Ovary (tissue), 3 donors: ENCODE measurements at regions not wholly inside any gene's neighbourhood (a gene's known extent, or its start where the extent isn't known, plus 50 kb on each side); places are given as distances from the start of the nearest gene placed in this dataset.

Experiments used
- CTCF ChIP-seq, 3 donors: fragments of 450-650 bp in 2 of 3; fragments of 200-600 bp in 1 of 3; IDR thresholded peaks; one replicate each; pipeline versions ENCODE4 v1.5.1 to v1.8.0; 2016 to 2022; ENCODE audit warnings: antibody characterized with exemption in 3 of 3, mild to moderate bottlenecking in 1 of 3
- POLR2A ChIP-seq: fragments of 450-650 bp; IDR thresholded peaks from one replicate; pipeline ENCODE4 v1.6.1; 2017; ENCODE audit warnings: antibody characterized with exemption, mild to moderate bottlenecking, moderate library complexity
- donor health status: DM: no; HTN: no; CAD: no.

DNA sequence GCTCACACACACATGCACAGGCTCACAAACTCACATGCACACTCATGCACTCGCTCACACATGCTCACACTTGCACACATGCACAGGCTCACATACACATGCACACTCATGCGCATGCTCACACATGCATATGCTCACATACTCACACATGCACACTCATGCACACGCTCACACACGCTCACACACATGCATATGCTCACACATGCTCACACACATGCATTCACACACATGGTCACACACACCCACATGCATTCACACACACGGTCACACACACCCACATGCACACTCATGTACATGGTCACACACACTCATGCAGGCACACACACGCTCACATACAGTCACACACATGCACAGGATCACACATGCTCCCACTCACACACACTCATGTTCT lies 132.8 kb upstream of the SMAD3 start:
- TF ChIP-seq CTCF (IDR thresholded peaks at IDR 0.05): no peak
- TF ChIP-seq POLR2A: no peak
